HEK293 (cell line): ENCODE measurements at regions not wholly inside any gene's neighbourhood (a gene's known extent, or its start where the extent isn't known, plus 50 kb on each side); places are given as distances from the start of the nearest gene placed in this dataset.

ENCODE experiments used
- CTCF ChIA-PET: fragments of 350-600 bp; formaldehyde crosslinking; extraction: SDS; loops from one replicate; lab custom pipeline; 2021; ENCODE audit warnings: antibody characterized with exemption; lab: Yijun Ruan, JAX
- POLR2A ChIA-PET: fragments of 300-600 bp; formaldehyde crosslinking; extraction: SDS; loops from one replicate; lab custom pipeline; 2020; ENCODE audit warnings: antibody characterized with exemption, inconsistent platforms; lab: Yijun Ruan, JAX
- H3K27ac ChIP-seq: fragments of 200-500 bp; sonication (Bioruptor generic); 2 replicates; pipeline ENCODE4 v1.5.1; 2014; ENCODE audit warnings: low read depth, low read length, control low read depth, inconsistent platforms; ENCODE audit errors: extremely low read depth
- H3K36me3 ChIP-seq, 2 experiments: fragments of 200-500 bp in 1 of 2; sonication (Bioruptor generic) in 1 of 2; 1 replicate in 1 of 2; 2 replicates in 1 of 2; pipeline ENCODE4 v1.5.1; 2014 to 2017; ENCODE audit warnings: inconsistent platforms in 2 of 2, low read length in 2 of 2; ENCODE audit not compliant: control insufficient read depth in 2 of 2, insufficient read depth in 1 of 2
- H3K4me1 ChIP-seq: fragments of 200-500 bp; sonication (Bioruptor generic); 2 replicates; pipeline ENCODE4 v1.5.1; 2014; ENCODE audit warnings: mild to moderate bottlenecking, low read length, inconsistent platforms; ENCODE audit not compliant: control insufficient read depth, insufficient read depth
- H3K4me3 ChIP-seq: 2 replicates; pipeline ENCODE4 v1.5.1; 2011; ENCODE audit warnings: low read depth, mild to moderate bottlenecking, control low read depth, low read length, moderate library complexity
- H3K9me3 ChIP-seq: fragments of 200-500 bp; sonication (Bioruptor generic); 2 replicates; pipeline ENCODE4 v1.5.1; 2014; ENCODE audit warnings: low read depth, low read length, inconsistent platforms; ENCODE audit not compliant: control insufficient read depth, insufficient read depth
- GFI1B ChIP-seq: fragments of 450-650 bp; formaldehyde crosslinking; IDR thresholded peaks from 2 replicates; pipeline ENCODE4 v1.5.1; 2016; ENCODE audit warnings: missing biosample characterization, missing genetic modification characterization
- OSR2 ChIP-seq: fragments of 450-650 bp; formaldehyde crosslinking; IDR thresholded peaks from 2 replicates; pipeline ENCODE4 v1.5.1; 2016; ENCODE audit warnings: missing biosample characterization, missing genetic modification characterization
- ZBTB1 ChIP-seq: fragments of 450-650 bp; formaldehyde crosslinking; IDR thresholded peaks from 2 replicates; pipeline ENCODE4 v1.5.1; 2016; ENCODE audit warnings: missing biosample characterization, missing genetic modification characterization
- ZFP3 ChIP-seq: fragments of 450-650 bp; formaldehyde crosslinking; IDR thresholded peaks from 2 replicates; pipeline ENCODE4 v1.5.1; 2016; ENCODE audit warnings: low read depth, missing biosample characterization, missing genetic modification characterization
- ZNF184 ChIP-seq: fragments of 450-650 bp; IDR thresholded peaks from 2 replicates; pipeline ENCODE4 v1.5.1; 2018; ENCODE audit warnings: missing biosample characterization, mild to moderate bottlenecking, missing genetic modification characterization
- ZNF19 ChIP-seq: fragments of 450-650 bp; formaldehyde crosslinking; IDR thresholded peaks from 2 replicates; pipeline ENCODE4; 2016; ENCODE audit warnings: missing biosample characterization, missing genetic modification characterization, low read depth
- ZNF211 ChIP-seq: fragments of 450-650 bp; formaldehyde crosslinking; IDR thresholded peaks from 2 replicates; pipeline ENCODE4 v1.5.1; 2016; ENCODE audit warnings: low read depth, missing biosample characterization, missing genetic modification characterization
- ZNF350 ChIP-seq: fragments of 450-650 bp; formaldehyde crosslinking; IDR thresholded peaks from 2 replicates; pipeline ENCODE4 v1.5.0; 2017; ENCODE audit warnings: missing biosample characterization, mild to moderate bottlenecking, missing genetic modification characterization
- ZNF423 ChIP-seq: fragments of 450-650 bp; formaldehyde crosslinking; IDR thresholded peaks from 2 replicates; pipeline ENCODE4 v1.5.1; 2016; ENCODE audit warnings: missing biosample characterization, missing genetic modification characterization
- ZNF510 ChIP-seq: fragments of 450-650 bp; formaldehyde crosslinking; IDR thresholded peaks from 2 replicates; pipeline ENCODE4 v1.5.1; 2018; ENCODE audit warnings: mild to moderate bottlenecking, missing genetic modification characterization, missing biosample characterization; ENCODE audit not compliant: insufficient replicate concordance
- ZNF530 ChIP-seq: fragments of 450-650 bp; formaldehyde crosslinking; IDR thresholded peaks from 2 replicates; pipeline ENCODE4 v1.5.1; 2016; ENCODE audit warnings: low read depth, missing biosample characterization, missing genetic modification characterization
- ZNF580 ChIP-seq: fragments of 450-650 bp; formaldehyde crosslinking; IDR thresholded peaks from 2 replicates; pipeline ENCODE4 v1.5.1; 2016; ENCODE audit warnings: missing biosample characterization, missing genetic modification characterization
- ZNF664 ChIP-seq: fragments of 450-650 bp; formaldehyde crosslinking; IDR thresholded peaks from 2 replicates; pipeline ENCODE4 v1.5.1; 2016; ENCODE audit warnings: missing biosample characterization, missing genetic modification characterization
- ZNF704 ChIP-seq: fragments of 450-650 bp; formaldehyde crosslinking; IDR thresholded peaks from 2 replicates; pipeline ENCODE4 v1.5.1; 2016; ENCODE audit warnings: missing biosample characterization, missing genetic modification characterization

DNA sequence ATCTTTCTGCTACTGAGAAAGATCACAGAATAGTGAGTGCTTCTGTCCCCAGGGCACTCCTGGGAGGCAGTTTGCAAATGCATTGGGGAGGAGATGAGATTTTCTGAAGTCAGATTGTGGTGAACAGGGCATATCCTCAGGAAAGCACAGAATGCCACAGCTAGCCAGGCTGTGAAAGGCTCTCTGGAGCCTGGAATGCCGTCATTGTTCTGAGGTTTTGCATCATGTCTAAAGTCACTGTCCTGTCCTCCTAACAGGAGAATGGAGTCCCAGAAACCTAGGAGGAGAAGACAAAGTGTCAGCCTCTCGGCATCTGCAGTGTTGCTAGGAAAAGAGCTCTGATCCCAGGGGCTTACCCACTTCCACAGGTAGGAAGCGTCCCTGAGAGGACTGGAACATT is 69.2 kb upstream of the IGFBP3 start:
- CTCF ChIA-PET: interaction anchor here (1.0 kb wide), 1 partner anchor 67 kb away, joined by 3 read pairs; no protein-coding TSS in a partner anchor
- Histone ChIP-seq H3K4me1 (no peaks in the 10 kb centered on the region), H3K27ac (no peak overlapping the region), H3K4me3 (no peak overlapping the region), H3K36me3 (no peaks in the 10 kb centered on the region), H3K9me3 (no peaks in the 10 kb centered on the region)
- TF ChIP-seq OSR2 (tag by site-specific recombination) (no peak), GFI1B (tag by site-specific recombination) (no peak), ZNF184 (tag by site-specific recombination) (no peak), ZNF423 (tag by site-specific recombination) (no peak)
- POLR2A ChIA-PET: no interaction called here

DNA sequence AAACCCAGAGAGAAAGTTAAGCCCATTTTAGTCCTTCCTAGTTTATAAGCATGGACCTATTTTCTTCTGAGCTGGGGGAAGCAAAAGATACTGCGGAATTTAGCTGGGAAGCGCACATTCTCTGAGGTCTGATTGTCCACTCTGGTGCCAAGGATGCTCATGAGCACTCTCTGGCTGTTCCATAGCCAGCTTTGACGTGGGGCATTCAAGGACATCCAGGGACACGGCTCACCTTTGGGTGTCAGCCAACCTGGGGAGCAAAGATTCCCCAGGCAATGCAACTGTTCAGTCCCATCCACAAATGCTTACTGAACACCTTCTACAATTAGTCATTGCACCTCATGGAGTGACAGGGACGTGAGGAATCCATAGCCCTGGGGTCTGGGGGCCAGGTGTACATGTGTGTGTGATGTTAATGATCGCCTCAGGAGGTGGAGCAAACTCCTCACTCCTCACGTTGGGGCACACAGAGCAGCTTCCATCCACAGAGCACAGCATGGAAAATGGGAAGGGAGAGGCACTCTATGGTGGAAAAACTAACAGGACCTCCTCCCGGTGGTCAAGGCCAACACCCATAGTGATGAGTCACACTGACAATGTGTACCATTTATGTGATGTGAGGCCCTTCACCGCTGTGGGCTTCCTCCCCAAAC is 67.5 kb upstream of the IGFBP3 start:
- TF ChIP-seq ZNF580 (tag by site-specific recombination): no peak
- no peak for TF ChIP-seq ZNF510 (tag by site-specific recombination)
- TF ChIP-seq ZNF530 (tag by site-specific recombination): no peak
- CTCF ChIA-PET: no interaction called here

DNA sequence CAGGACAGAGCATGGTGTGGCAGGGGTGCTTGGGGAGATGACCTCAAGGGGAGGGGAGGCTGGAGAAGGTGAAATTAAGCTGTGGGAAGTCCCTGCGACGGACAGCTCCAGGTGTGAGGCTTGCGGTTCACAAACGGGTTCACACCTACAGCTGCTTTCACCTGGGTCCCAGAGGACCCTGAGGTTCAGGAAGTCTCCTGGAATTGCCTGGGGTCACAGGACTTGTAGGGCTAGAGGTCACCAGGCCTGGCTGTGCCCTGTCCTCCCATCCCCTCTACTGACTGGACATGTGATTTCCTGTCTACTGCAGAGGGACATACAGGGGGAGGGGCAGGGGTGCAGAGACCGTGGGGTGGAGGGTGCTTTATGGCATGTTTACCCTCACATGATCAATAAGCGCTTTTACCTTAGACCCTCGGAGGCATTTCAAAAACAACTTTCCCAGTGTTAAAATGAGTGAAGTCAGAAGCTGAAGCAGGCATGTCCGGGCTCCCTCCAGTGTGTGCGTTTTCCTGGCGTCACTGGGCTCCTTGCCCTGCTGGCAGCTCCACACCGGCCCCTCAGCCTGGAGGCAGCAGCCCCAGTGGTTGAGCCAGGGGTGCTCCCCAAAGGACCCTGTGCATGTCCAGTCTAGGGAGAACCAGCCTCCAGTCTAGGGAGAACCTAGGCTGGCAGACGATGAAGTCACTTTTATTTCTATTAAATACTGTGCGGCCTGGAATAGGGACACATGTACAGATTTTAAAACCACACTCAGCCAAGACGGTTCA is 66.6 kb upstream of the IGFBP3 start:
- ChIA-PET CTCF (no interaction called here), POLR2A (interaction anchor here (0.7 kb wide), 1 partner anchor 112 kb away, joined by 8 read pairs; no protein-coding TSS in a partner anchor)
- no peaks in the 10 kb centered on the region for H3K4me1 ChIP-seq
- no peaks in the 10 kb centered on the region for H3K36me3 ChIP-seq
- no peaks in the 10 kb centered on the region for H3K9me3 ChIP-seq
- no peak overlapping the region for H3K4me3 ChIP-seq
- no peak overlapping the region for H3K27ac ChIP-seq
- TF ChIP-seq ZFP3 (tag by site-specific recombination): no peak
- TF ChIP-seq ZNF211 (tag by site-specific recombination): no peak
- no peak for TF ChIP-seq ZNF664 (tag by site-specific recombination)
- TF ChIP-seq ZNF350 (tag by site-specific recombination): no peak

More for the DNA sequence above, 67.5 kb upstream of the IGFBP3 start:
- H3K4me1 ChIP-seq: no peaks in the 10 kb centered on the region
- H3K27ac ChIP-seq: no peak overlapping the region
- no peaks in the 10 kb centered on the region for H3K36me3 ChIP-seq
- H3K4me3 ChIP-seq: no peak overlapping the region
- H3K9me3 ChIP-seq: no peaks in the 10 kb centered on the region
- POLR2A ChIA-PET: no interaction called here

DNA sequence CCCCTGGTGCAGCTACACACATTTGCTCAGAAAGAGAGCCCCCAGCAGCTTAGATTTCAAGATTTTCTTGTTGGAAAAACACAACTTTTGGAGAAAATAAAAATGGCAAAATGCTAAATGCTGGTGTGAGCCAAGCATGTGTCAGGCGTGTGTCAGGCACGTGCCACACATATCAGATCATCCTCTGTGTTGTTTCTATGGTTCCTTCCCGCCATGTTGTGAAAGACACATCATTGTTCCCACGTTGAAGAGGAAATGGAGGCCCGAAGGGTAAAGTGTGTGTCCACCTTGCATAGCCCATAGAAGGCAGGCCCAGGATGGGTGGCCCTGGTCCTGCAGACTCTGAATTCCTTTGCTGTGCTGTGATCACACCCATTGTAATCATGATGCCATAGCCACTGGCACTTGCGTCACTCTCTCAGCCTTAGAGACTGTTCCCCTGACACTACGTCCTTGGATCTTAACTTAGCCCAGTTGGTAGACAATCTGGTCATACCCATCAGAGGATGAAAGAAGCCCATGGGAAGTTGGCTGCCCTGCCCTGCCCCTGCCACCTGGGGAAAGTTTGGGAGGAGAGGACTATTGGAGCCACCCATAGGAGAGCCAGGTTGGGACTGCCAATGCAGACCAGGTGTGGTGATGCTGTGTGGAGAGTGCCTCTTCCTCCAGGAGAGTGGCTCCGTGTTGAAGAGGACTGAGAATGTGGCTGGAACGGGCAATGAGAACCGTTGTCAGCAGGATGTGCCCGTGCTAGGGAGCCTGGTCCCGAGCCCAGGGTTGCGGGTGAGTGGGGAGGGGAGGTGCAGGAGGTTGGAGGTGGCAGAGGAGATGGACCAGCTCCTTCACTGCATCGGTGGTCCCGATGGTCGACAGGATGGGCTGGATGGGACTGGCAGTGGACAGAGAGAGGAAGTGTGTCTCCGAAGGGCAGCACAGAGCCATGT is 65.6 kb upstream of the IGFBP3 start:
- ChIA-PET POLR2A (no interaction called here), CTCF (interaction anchor here (0.7 kb wide), 1 partner anchor 38 kb away, joined by 3 read pairs; no protein-coding TSS in a partner anchor)
- no peaks in the 10 kb centered on the region for H3K36me3 ChIP-seq
- H3K4me1 ChIP-seq: no peaks in the 10 kb centered on the region
- H3K27ac ChIP-seq: no peak overlapping the region
- H3K4me3 ChIP-seq: no peak overlapping the region
- no peaks in the 10 kb centered on the region for H3K9me3 ChIP-seq
- TF ChIP-seq ZNF19 (tag by site-specific recombination): no peak
- TF ChIP-seq ZBTB1 (tag by site-specific recombination): no peak
- TF ChIP-seq ZNF704 (tag by site-specific recombination): no peak
